GM21786 (cell line): ENCODE measurements at regions not wholly inside any gene's neighbourhood (a gene's known extent, or its start where the extent isn't known, plus 50 kb on each side); places are given as distances from the start of the nearest gene placed in this dataset.
"Not testable (repeated sequence)": the region's sequence is repeated elsewhere in the genome, so short reads cannot be mapped to it uniquely, and the experiment has no call there.

ENCODE experiments used
- ATAC-seq: cut with Tn5 transposase; IDR thresholded peaks from one replicate; pipeline ENCODE4 v1.9.1; 2021; ENCODE audit not compliant: unreplicated experiment

DNA sequence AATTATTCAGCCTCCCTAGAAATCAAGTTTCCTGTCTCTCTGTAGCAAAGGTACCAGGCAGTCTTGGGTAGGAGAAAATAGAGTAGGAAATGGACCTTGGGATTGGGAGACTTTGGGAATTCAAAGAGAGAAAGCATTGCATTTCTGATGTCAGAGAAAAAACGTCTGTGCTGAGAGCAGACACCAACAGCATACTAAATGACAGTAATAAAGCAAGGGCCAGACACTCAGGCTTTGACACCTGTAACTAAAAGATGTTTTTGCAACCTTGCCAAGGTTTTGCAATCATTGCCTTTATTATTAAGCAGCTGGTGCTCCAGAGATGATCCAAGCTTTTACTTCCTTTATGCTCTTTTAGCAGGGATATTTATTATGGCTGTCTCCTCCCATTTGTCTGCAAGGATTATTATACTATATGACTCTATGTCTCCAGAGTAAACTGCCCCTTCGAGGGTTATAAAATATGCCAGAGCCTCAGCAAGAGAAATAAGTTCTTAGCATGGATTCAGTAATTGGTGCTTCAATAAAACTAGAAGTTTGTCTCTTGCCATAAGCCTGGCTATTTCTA, 85.2 kb upstream of the GRAMD1B start:
- ATAC-seq = no peak

DNA sequence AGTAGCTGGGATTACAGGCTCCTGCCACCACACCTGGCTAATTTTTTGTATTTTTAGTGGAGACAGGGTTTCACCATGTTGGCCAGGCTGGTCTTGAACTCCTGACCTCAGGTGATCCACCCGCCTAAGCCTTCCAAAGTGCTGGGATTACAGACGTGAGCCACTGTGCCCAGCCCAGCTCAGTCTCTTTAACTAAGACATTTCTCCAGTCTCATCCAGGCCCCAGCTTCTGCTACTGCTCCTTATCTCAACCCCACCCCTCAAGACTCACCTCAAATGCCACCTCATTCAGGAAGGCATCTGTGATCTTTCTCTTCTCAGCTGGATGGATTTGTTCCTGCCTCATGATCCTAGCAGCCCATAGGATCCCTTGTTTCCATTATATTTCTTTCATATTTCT, 85.9 kb upstream of the GRAMD1B start:
- ATAC-seq = not testable (repeated sequence)

DNA sequence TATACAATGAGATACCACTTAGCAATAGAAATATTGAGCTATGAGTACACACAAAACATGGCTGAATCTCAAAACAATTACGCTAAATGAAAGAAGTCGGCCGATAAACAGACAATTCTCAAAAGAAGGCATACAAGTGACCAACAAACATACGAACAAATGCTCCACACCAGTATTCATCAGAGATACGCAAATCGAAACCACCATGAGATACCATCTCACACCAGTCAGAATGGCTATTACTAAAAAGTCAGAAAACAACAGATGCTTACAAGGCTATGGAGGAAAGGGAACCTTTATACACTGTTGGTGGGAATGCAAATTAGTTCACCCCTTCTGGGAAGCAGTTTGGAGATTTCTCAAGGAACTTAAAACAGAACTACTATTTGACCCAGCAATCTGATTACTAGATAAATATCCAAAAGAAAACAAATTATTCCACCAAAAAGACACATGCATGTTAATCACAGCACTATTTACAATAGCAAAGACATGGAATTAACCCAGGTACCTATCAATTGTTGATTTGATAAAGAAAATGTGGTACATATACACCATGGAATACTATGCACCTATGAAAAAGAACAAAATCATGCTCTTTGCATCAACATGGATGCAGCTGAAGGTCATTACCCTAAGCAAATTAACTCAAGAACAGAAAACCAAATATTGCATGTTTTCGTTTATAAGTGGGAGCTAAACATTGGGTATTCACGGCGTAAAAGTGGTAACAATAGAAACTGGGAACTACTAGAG, 90.9 kb upstream of the GRAMD1B start:
- ATAC-seq = no peak

DNA sequence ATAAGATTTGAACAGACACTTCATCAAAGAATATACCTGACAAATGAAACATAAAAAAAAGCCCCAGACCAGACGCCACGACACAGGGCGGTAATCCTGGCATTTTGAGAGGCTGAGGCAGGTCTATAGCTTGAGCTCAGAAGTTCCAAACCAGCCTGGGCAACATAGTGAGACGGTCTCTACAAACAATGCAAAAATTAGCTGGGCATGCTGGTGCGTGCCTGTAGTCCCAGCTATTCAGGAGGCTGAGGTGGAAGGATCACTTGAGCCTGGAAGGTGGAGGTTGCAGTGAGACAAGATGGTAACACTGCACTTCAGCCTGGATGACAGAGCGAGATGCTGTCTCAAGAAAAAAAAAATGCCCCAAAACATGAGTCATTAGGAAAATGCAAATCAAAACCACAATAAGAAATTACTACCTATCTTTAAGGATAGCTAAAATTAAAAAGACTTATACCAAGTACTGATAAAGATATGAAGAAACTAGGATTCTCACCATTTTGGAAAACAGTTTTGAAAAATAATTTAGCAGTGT, 91.7 kb upstream of the GRAMD1B start:
- no peak for ATAC-seq

DNA sequence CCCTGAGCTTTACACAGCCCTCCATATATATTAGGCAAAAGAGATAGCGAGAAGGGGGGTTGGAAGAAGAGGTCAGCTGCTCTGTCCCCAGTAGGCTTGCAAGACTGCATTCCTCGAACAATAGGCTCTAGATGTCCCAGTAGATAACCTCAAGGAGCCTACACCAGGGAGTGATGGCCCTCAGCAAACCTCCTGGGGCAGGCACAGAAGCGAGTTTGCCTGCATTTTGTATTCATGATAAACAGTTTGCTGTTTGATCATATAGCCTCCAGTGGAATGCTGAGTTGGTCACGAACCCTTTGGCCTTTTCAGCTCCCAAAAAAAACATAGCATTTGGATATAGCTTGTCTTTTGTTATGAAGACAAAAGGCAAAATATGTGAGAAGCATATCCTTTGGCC, 95.1 kb upstream of the GRAMD1B start:
- ATAC-seq = no peak

DNA sequence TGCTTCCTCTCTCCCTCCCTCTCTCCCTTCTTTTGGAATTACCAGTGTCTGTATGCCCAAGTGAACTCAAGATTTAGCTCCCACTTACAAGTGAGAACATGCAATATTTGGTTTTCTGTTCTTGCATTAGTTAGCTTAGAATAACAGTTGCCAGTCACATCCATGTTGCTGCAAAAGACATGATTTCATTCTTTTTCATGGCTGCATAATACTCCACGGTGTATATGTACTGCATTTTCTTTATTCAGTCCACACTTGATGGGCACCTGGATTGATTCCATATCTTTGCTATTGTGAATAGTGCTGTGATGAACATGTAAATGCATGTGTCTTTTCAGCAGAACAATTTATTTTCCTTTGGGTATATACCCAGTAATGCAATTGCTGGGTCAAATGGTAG, 97.5 kb upstream of the GRAMD1B start:
- ATAC-seq = not testable (repeated sequence)

DNA sequence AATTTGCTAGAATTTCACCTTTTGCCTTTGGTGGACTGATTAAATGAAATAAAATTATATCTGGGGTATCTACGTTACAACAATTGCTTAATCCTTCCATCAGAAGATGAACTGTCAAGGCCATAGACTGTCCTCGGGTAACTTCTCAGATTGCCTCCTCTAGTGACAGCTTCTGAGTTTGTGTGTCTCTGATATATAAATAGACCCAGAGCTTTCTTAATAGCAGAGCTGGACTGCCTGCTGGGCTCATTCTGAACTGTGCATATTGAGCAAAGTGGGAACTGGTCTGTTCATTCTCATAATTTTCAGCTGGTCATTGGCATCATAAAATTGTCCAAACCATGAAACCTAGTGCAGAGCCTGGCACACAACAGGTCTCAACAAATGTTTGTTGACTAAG, 99.1 kb upstream of the GRAMD1B start:
- no peak for ATAC-seq

DNA sequence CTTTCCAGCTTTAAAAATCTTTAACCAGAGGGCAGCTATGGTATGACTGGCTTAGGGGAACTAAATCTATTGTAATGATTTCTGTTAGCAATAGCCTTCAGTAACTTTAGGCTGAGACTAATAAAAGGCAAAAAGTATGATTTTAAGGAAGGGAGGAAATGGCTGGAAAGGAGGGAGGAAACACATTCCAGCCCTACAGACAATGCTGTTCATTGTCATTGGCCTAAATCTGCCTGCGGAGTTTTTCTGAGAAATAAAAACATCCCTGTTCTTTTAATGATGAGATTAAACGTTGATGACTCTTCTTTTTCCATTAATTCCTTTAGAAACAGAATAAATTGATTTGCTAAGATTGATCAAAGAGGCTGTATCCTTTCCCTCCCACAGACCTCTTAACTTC, 99.6 kb upstream of the GRAMD1B start:
- no peak for ATAC-seq

DNA sequence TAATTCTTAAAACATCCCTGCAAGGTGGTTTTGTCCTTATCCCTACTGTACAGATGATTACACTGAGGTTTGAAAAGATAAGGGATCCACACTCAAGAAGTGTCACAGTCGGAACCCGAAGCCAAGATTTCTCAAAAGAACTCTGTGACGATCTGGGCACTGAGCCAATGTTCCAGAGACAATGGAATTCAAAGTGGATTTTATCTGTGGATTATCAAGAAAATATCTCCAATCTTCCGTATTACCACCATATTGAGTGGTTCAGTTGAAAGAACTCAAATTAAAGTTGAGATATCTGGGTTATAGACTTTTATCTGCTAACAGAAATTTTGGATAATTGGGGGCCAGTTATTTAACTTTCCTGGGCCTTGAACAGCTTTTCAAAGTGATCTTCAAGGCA, 100.0 kb upstream of the GRAMD1B start:
- no peak for ATAC-seq

DNA sequence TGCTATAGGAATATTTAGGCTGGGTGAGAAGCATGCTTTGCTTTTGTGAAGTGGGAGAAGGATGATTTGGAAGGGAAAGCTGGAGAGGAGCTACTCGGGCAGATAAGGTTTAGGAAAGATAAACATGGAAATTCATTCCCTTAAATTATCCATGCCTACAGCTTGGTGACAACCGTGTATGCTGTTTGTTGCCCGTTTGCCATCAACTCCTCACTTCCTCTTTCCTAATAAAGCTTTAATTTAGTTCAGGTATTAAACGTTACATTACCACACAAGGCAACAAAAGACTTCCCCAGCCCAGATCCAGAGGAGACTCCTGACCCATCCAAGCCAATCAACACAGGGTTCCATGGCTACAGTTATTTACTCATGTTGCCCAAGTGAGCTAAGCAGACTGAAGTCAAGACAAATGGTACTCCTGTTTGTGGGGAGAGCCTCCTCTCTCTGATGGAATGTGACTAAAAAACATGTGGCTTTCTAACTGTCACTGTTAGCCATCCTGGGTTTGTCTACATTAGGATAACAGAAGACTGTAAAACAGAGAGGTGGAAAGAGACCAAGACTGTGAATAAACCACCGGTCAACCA, 101.7 kb upstream of the GRAMD1B start:
- ATAC-seq = no peak

DNA sequence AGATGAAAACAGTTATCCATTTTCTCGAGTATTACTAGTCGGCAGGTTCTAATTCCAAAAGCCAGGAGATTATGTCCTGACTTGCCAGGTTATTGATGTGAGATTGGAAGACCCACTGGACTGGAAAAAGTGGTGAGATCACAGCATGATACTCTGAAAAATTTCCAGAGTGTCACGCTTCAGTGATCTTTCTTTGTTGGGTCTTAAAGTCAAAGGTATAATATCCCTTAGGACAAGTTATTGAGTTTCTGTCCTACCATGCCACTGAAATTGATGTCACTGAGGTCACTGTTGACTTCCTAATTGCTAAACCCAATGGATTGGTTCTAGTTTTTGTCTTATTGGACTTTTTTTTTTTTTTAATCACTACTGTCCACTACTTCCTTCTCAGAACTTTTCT, 104.5 kb upstream of the GRAMD1B start:
- no peak for ATAC-seq

DNA sequence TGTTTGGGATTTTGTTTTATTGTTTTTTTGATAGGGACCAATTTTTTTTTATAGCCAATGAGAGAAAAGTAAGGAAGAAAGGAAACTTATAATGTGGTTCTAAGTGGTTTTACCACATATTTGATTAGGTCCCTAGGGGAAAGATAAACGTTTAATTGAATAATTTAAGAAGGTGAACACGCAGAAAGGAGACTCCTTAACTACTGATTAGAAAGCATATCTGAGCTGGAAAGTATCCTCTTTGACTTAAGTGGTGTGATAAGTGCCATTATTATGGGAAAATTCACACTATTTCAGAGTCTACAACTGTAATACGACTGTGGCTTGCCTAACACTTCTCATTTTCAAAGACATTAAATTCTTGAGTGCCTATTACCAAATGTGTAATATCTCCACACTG, 106.5 kb upstream of the GRAMD1B start:
- ATAC-seq = no peak

DNA sequence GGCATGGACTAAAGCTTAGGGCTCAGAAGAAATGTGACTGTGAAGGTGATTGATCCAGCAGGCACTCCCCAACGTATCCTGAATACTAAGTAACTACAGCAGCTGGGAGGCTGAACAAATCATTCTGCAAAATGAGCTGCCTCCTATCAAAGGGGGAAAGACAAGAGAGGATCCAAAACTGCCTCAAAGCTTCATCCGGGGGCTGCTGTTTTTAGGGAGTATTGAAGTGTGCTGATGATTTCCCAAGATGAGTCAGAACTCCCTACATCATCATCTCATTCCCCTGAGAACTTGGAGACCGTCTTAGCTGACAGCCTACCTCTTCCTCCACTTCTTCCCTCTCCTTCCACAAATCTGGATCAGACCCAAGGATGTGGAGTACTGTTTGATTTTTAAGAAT, 108.4 kb upstream of the GRAMD1B start:
- ATAC-seq = no peak

DNA sequence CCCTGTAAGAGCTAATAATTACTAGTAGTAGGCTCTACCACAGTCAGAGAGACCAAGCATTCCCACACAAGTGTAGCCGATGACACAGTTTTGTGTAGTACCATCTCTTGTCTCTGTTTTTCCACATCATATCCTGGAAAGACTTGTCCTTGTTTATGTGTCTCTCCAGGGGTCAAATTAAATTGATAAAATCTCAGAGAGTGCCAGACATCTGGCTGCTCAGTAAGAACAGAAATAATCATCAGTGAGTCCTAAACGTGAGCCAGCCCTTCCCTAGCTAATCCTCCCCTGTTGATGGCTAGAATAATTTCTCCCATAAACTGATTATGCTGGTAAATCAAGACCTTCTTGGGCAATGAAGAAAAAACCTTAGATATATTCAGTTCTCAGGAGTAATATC, 111.4 kb upstream of the GRAMD1B start:
- ATAC-seq = no peak

DNA sequence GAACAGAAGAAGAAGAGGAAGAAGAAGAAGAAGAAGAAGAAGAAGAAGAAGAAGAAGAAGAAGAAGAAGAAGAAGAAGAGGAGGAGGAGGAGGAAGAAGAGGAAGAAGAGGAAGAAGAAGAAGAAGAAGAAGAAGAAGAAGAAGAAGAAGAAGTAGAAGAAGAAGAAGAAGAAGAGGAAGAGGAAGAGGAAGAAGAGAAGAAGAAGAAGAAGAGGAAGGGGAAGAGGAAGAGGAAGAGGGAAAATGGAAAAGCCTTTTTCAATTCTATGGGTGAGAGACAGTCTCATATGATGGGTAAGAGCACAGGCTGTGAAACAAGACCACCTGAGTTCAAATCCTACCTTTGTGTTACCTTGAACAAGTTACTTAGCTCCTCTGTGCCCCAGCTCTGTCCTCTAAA, 111.9 kb upstream of the GRAMD1B start:
- ATAC-seq = not testable (repeated sequence)

DNA sequence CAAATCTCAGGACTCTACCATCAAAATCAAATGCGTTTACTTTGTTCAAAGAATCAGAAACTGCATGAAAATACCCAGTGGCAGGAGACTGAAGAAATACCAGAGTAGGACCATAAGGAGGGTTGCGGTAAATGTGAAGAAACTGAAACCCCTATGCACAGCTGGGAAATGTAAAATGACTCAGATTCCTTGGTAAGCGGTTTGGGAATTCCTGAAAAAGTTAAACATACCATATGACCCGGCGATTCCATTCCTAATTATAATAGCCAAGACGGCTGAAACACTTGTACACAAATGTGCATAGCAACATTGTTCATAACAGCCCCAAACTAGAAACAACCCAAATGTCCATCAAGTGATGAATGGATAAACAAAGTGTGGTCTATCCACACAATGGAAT, 114.1 kb upstream of the GRAMD1B start:
- no peak for ATAC-seq

DNA sequence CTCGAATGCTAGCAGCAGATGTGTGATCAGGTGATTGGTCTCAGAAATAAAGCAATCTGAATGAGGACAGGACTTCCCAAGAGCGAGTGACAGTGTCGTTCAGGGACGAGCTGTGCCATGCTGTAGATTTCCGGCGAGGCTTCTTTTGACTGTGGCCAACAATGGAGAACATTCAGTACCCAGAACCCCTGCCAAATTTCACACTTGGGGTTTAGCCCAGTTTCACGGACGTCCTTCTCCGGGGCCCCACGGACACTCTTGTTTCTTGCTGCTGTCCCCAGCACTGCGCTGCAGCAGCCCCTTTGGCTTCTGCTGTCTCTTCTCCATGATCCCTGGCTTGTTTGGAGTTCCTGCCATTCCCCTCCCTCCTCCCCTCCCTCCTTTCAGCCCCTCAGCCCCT, 115.1 kb upstream of the GRAMD1B start:
- ATAC-seq = no peak

DNA sequence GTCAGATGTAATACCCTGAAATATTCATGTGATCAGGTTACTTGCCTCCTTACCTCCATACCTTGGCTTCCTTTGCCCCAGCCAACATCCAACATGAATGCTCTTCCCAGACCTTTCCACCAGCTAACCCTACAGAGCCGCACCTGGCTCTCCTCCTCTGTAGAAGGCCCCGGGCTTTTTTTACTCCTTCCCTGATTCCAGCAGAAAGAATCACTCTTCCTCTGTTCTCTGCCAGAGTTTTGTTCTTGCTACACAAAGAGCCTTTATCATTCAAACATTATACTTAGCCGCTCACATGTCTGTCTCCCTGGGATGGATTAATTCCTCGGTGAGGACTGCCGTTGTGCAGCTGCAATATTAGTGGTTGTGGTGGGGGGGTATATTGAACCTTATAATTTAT, 116.8 kb upstream of the GRAMD1B start:
- no peak for ATAC-seq

DNA sequence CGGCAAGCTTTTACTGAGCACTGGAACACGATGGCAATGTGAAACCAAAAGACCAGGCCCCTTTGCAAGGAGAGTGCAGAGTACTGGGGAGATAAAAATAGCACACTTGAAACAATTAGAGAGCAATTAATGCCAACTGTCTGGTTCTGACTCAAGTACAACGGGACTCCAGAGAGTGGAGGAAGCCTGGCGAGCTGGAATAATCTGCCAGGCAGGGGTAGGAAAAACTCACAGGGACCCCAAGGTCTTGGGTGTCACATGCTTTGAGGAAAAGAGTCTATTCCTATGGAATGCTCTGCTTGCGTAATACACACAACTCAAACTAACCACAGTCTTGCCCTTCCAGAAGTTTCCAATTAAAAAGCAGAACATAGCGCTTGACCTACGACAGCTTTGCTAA, 113.0 kb upstream of the CLMP start:
- no peak for ATAC-seq

DNA sequence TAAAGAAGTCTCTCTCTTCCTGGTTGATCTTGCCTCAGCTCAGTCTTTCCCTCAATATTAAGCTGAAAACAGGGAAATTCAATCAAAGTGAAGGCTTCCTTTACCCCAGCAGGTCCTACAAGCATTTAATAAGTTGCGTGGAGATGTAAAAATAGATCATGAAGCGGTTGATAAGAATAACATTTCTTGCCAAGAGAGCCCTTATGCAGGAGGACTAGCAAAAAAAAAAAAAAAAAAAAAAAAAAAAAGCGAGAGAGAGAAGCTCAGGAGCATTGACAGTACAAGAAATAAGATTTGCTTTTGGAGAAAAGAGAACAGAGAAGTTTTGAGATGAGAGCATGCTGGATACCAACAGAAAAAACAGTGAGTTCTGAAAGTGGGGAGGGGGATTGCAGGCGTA, 112.2 kb upstream of the CLMP start:
- no peak for ATAC-seq

DNA sequence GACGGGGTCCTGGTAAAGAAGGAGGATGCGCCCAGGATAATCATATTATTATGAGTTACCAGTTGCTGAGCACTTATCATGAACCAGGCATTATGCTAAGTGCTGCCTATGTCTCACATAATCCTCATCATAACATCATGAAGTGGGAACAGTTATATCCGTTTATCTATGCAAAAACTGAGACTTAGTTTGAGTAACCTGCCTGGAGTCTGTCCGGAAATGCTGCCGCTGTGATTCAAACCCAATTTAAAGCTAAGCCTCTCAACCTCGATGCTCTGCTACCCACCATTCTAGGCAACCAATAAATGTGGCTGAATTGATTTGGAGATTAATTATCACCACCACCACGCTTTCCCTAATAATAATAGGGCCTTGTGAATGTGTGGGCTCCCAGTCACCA, 111.5 kb upstream of the CLMP start:
- no peak for ATAC-seq

DNA sequence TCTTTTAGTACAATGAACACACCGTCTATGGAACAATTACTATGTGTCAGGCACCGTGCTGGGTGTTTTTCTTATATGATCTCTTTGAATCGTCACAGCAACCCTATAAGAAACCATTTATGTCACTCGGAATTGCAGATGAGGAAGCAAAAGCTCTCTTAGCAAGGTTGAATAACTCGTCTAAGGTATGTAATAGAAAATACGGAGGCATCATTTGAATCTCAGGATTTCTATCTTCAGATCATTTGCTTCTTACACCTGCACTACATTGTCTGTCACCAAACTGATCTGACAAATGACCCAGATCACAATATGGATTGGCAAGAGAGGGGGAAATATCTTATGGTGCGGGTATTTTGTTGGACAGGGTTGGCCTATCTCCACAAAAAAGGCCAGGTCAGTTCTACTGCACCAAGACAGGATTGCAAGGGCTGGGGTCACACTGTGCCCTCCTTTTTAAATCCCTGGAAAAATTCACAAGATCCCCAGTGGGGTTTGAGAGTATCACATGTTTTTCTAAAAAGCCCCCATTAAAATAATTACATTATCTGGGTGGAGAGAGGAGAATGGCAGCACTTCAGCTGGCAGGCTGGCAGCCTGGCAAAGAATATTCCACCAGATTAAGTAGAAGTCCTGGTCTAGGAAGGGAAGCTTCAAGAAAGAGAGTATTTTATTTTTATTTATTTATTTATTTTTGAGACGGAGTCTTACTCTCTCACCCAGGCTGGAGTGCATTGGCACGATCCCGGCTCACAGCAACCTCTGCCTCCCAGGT, 110.7 kb upstream of the CLMP start:
- ATAC-seq = no peak
